Stomach (tissue), 4 donors: ENCODE measurements at regions not wholly inside any gene's neighbourhood (a gene's known extent, or its start where the extent isn't known, plus 50 kb on each side); places are given as distances from the start of the nearest gene placed in this dataset.

ENCODE experiments used
- EP300 ChIP-seq: sonication (generic); formaldehyde crosslinking; IDR thresholded peaks from one replicate; pipeline ENCODE4 v1.6.1; 2017; ENCODE audit warnings: antibody characterized with exemption
- POLR2A ChIP-seq, 4 donors: fragments of 450-650 bp; IDR thresholded peaks; one replicate each; pipeline ENCODE4 v1.6.1; 2016; ENCODE audit warnings: antibody characterized with exemption in 4 of 4, control low read depth in 2 of 4, mild to moderate bottlenecking in 1 of 4, moderate library complexity in 1 of 4
- POLR2AphosphoS5 ChIP-seq, 3 donors: sonication (generic); formaldehyde crosslinking; IDR thresholded peaks; one replicate each; pipeline ENCODE4 v1.6.1; 2016; ENCODE audit warnings: antibody characterized with exemption in 3 of 3
- TF ChIP-seq, protein P1 (sequence below), 7 experiments: fragments of 450-650 bp in 4 of 7; fragments of 200-600 bp in 3 of 7; sonication (generic) in 3 of 7; IDR thresholded peaks; one replicate each; pipeline ENCODE4 v1.5.1; 2016 to 2019; ENCODE audit warnings: antibody characterized with exemption in 7 of 7, control low read depth in 2 of 7, mild to moderate bottlenecking in 1 of 7

DNA sequence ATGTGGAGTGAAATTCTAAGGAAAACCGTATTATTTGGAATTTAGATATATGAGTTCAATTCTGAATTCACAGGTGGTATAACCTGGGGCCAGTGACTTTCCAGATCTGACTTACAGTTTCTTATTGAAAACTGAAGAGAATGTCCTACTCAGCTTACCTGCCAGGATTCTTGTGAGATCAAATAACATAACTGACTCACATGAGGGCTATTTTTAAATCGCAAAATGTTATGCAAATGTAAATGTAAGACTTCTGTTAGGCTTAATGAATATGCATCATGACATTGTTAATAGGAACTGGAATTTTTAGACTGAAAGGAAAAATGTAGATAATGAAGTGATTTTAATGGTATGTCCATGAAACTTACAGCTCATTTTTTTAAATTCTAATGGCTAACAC lies 1142.1 kb downstream of the FLRT2 start:
- TF ChIP-seq, protein P1, sequence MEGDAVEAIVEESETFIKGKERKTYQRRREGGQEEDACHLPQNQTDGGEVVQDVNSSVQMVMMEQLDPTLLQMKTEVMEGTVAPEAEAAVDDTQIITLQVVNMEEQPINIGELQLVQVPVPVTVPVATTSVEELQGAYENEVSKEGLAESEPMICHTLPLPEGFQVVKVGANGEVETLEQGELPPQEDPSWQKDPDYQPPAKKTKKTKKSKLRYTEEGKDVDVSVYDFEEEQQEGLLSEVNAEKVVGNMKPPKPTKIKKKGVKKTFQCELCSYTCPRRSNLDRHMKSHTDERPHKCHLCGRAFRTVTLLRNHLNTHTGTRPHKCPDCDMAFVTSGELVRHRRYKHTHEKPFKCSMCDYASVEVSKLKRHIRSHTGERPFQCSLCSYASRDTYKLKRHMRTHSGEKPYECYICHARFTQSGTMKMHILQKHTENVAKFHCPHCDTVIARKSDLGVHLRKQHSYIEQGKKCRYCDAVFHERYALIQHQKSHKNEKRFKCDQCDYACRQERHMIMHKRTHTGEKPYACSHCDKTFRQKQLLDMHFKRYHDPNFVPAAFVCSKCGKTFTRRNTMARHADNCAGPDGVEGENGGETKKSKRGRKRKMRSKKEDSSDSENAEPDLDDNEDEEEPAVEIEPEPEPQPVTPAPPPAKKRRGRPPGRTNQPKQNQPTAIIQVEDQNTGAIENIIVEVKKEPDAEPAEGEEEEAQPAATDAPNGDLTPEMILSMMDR (IDR thresholded peaks at IDR 0.05), result no peak
- TF ChIP-seq POLR2A (IDR thresholded peaks at IDR 0.05) (no peak), POLR2AphosphoS5 (IDR thresholded peaks at IDR 0.05) (no peak), EP300 (no peak)
